ENCODE measurements at regions not wholly inside any gene's neighbourhood (a gene's known extent, or its start where the extent isn't known, plus 50 kb on each side); places are given as distances from the start of the nearest gene placed in this dataset.

GRCh38 chr2:75428646-75429443 lies 131.9 kb downstream of the EVA1A start:
- Histone ChIP-seq H3K27ac (ENCODE audit: low read depth, low read length) (no peak overlapping the region), H3K4me3 (ENCODE audit: low read length) (no peak overlapping the region), H3K4me1 (ENCODE audit: control insufficient read depth, low read length) (no peaks in the 10 kb centered on the region), H4K20me1 (ENCODE audit: control insufficient read depth, insufficient read depth, low read depth, low read length) (no peaks in the 10 kb centered on the region), H3K79me2 (ENCODE audit: control insufficient read depth, low read length) (no peaks in the 10 kb centered on the region), H3K9me2 (replicated peaks; ENCODE audit: control insufficient read depth, low read length) (no peaks in the 10 kb centered on the region), H3K9me3 (ENCODE audit: control insufficient read depth, insufficient read depth, low read length) (no peaks in the 10 kb centered on the region), H3K4me2 (ENCODE audit: low read length) (no peak overlapping the region), H3K27me3 (ENCODE audit: control insufficient read depth, low read length) (no peaks in the 10 kb centered on the region), H3K36me3 (ENCODE audit: control insufficient read depth, low read length) (no peaks in the 10 kb centered on the region), H3F3A (ENCODE audit: control insufficient read depth, insufficient read depth) (no peaks in the 10 kb centered on the region)
- TF ChIP-seq, protein P1, sequence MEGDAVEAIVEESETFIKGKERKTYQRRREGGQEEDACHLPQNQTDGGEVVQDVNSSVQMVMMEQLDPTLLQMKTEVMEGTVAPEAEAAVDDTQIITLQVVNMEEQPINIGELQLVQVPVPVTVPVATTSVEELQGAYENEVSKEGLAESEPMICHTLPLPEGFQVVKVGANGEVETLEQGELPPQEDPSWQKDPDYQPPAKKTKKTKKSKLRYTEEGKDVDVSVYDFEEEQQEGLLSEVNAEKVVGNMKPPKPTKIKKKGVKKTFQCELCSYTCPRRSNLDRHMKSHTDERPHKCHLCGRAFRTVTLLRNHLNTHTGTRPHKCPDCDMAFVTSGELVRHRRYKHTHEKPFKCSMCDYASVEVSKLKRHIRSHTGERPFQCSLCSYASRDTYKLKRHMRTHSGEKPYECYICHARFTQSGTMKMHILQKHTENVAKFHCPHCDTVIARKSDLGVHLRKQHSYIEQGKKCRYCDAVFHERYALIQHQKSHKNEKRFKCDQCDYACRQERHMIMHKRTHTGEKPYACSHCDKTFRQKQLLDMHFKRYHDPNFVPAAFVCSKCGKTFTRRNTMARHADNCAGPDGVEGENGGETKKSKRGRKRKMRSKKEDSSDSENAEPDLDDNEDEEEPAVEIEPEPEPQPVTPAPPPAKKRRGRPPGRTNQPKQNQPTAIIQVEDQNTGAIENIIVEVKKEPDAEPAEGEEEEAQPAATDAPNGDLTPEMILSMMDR (IDR thresholded peaks at IDR 0.05; ENCODE audit: low read depth, low read length, poor library complexity, severe bottlenecking) = no peak
- no peak for TF ChIP-seq EZH2phosphoT487 (IDR thresholded peaks at IDR 0.05; ENCODE audit: borderline replicate concordance, low read length)

DNA sequence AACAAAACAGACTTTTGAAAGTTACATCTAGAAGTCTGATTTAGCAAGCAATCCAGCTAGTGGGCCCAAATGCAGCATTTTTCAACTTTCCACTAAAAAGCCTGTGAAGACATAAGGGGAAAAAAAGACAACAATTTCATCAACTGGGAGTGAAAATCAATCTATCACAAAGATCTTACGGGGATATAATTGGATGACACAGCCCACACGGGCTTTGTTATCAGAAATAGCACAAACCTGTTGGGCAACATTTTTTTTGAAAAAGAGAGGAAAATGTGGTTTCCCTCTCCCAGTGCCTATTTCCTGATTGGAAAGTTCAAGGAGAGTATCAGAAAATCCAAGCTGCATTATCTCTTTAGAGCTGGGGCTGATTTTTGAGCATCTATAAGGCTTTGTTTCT lies 132.7 kb downstream of the EVA1A start:
- H3K4me1 ChIP-seq (ENCODE audit: control insufficient read depth, low read length) = no peaks in the 10 kb centered on the region
- H3K9me2 ChIP-seq (replicated peaks; ENCODE audit: control insufficient read depth, low read length) = no peaks in the 10 kb centered on the region
- no peak overlapping the region for H3K27ac ChIP-seq (ENCODE audit: low read depth, low read length)
- H4K20me1 ChIP-seq (ENCODE audit: control insufficient read depth, insufficient read depth, low read depth, low read length) = no peaks in the 10 kb centered on the region
- no peaks in the 10 kb centered on the region for H3K36me3 ChIP-seq (ENCODE audit: control insufficient read depth, low read length)
- no peak overlapping the region for H3K4me2 ChIP-seq (ENCODE audit: low read length)
- H3K9me3 ChIP-seq (ENCODE audit: control insufficient read depth, insufficient read depth, low read length) = no peaks in the 10 kb centered on the region
- no peaks in the 10 kb centered on the region for H3K27me3 ChIP-seq (ENCODE audit: control insufficient read depth, low read length)
- no peaks in the 10 kb centered on the region for H3F3A ChIP-seq (ENCODE audit: control insufficient read depth, insufficient read depth)
- no peaks in the 10 kb centered on the region for H3K79me2 ChIP-seq (ENCODE audit: control insufficient read depth, low read length)
- no peak overlapping the region for H3K4me3 ChIP-seq (ENCODE audit: low read length)
- TF ChIP-seq EZH2phosphoT487 (IDR thresholded peaks at IDR 0.05; ENCODE audit: borderline replicate concordance, low read length) = no peak
- TF ChIP-seq, protein P1 (IDR thresholded peaks at IDR 0.05; ENCODE audit: low read depth, low read length, poor library complexity, severe bottlenecking) = no peak

- Histone ChIP-seq H3K36me3 (ENCODE audit: control insufficient read depth, low read length) (no peaks in the 10 kb centered on the region), H3K9me3 (ENCODE audit: control insufficient read depth, insufficient read depth, low read length) (no peaks in the 10 kb centered on the region), H3K27me3 (ENCODE audit: control insufficient read depth, low read length) (no peaks in the 10 kb centered on the region), H3K9me2 (replicated peaks; ENCODE audit: control insufficient read depth, low read length) (no peaks in the 10 kb centered on the region), H3K79me2 (ENCODE audit: control insufficient read depth, low read length) (no peaks in the 10 kb centered on the region), H4K20me1 (ENCODE audit: control insufficient read depth, insufficient read depth, low read depth, low read length) (no peaks in the 10 kb centered on the region), H3F3A (ENCODE audit: control insufficient read depth, insufficient read depth) (no peaks in the 10 kb centered on the region), H3K27ac (ENCODE audit: low read depth, low read length) (no peak overlapping the region), H3K4me2 (ENCODE audit: low read length) (no peak overlapping the region), H3K4me3 (ENCODE audit: low read length) (no peak overlapping the region), H3K4me1 (ENCODE audit: control insufficient read depth, low read length) (no peaks in the 10 kb centered on the region)
- TF ChIP-seq, protein P1 (IDR thresholded peaks at IDR 0.05; ENCODE audit: low read depth, low read length, poor library complexity, severe bottlenecking) = no peak
- no peak for TF ChIP-seq EZH2phosphoT487 (IDR thresholded peaks at IDR 0.05; ENCODE audit: borderline replicate concordance, low read length)
These were observed 135.7 kb downstream of the EVA1A start for GRCh38 chr2:75424936-75425619.
